KOPT-K1 (cell line): ENCODE measurements at regions not wholly inside any gene's neighbourhood (a gene's known extent, or its start where the extent isn't known, plus 50 kb on each side); places are given as distances from the start of the nearest gene placed in this dataset.

ENCODE experiments used
- H3K27ac ChIP-seq: fragments of 200-600 bp; sonication (generic); 2 replicates; pipeline ENCODE4 v1.5.1; 2016; ENCODE audit warnings: antibody characterized with exemption, mild to moderate bottlenecking, low read depth, low read length; ENCODE audit not compliant: poor library complexity, severe bottlenecking
- H3K36me3 ChIP-seq: fragments of 200-600 bp; sonication (generic); 2 replicates; pipeline ENCODE4 v1.5.1; 2017; ENCODE audit warnings: antibody characterized with exemption, mild to moderate bottlenecking, low read length, moderate library complexity; ENCODE audit not compliant: insufficient read depth
- H3K9me3 ChIP-seq: fragments of 200-600 bp; sonication (generic); 2 replicates; pipeline ENCODE4 v1.5.1; 2017; ENCODE audit warnings: antibody characterized with exemption, low read length, mild to moderate bottlenecking; ENCODE audit not compliant: insufficient read depth, poor library complexity, severe bottlenecking

DNA sequence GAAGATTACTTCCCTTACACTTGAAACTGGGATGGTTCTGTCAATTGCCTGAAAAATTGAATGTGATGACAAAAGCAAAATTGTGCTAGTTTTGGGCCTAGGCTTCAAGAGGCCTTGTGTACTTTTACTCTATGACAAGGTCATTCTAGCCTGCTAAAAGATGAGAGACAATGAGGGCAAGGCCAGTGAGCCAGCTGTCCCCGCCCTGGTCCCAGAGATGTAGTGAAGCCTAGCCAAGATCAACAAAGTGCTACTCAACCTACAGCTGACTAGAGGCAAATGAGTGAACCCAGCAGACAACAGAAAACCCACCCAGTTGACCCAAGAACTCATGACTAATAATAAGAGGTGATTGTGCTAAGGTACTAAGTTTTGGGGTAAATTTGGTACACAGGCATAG lies 248.7 kb downstream of the IL15 start:
- Histone ChIP-seq H3K27ac (no peak overlapping the region), H3K9me3 (peaks cover 4% of the 10 kb centered on the region), H3K36me3 (no peaks in the 10 kb centered on the region)

- H3K27ac ChIP-seq = no peak overlapping the region
- peaks cover 4% of the 10 kb centered on the region for H3K9me3 ChIP-seq
- H3K36me3 ChIP-seq = no peaks in the 10 kb centered on the region
Observed at GRCh38 chr4:141890279-141890678, 253.9 kb downstream of the IL15 start.

- H3K36me3 ChIP-seq = no peaks in the 10 kb centered on the region
- H3K9me3 ChIP-seq = peaks cover 11% of the 10 kb centered on the region
- no peak overlapping the region for H3K27ac ChIP-seq
Observed at GRCh38 chr4:141891260-141892120, 255.1 kb downstream of the IL15 start.

GRCh38 chr4:141896687-141897086 lies 260.3 kb downstream of the IL15 start:
- H3K9me3 ChIP-seq = peaks cover 9% of the 10 kb centered on the region
- H3K27ac ChIP-seq = no peak overlapping the region
- H3K36me3 ChIP-seq = no peaks in the 10 kb centered on the region

DNA sequence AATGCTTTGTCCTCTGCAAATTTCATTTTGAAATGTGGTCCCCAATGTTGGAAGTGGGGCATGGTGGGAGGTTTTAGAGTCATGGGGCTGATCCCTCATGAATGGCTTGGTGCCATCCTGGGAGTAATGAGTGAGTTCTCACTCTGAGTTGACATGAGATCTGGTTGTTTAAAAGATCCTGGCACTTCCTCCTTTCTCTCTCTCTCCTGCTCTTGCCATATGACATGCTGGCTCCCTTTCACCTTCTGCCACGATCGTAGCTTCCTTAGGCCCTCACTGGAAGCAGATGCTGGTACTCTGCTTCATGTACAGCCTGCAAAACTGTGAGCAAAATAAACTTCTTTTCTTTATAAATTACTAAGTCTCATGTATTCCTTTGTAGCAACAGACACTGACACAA lies 262.0 kb downstream of the IL15 start:
- peaks cover 17% of the 10 kb centered on the region for H3K9me3 ChIP-seq

DNA sequence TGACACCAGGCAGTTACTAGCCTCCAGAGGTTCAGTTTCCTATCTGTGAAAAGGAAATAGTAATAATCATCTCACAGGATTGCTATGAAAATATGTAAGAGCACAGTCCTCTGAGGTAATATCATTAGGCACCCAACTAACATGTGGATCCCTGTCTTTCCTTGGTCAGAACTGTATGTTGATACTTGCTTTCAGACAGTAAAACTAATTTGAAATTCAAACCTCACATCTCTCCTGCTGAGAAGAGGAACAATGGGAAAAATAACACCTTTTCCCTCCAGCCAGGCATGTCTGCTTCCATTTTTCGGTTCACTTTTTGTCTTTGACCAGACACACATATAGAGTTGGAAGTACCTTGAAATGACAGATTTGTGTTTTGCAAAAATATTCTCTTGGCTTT lies 262.7 kb downstream of the IL15 start:
- no peaks in the 10 kb centered on the region for H3K36me3 ChIP-seq
- peak overlapping the region; percentile 27 for H3K27ac ChIP-seq
- peaks cover 17% of the 10 kb centered on the region for H3K9me3 ChIP-seq

More for the DNA sequence above, 262.0 kb downstream of the IL15 start:
- H3K27ac ChIP-seq = peak overlapping the region; percentile 27
- H3K36me3 ChIP-seq = no peaks in the 10 kb centered on the region

- Histone ChIP-seq H3K36me3 (no peaks in the 10 kb centered on the region), H3K27ac (peak overlapping the region; percentile 27), H3K9me3 (peaks cover 17% of the 10 kb centered on the region)
Observed at GRCh38 chr4:141899541-141899940, 263.2 kb downstream of the IL15 start.

- H3K27ac ChIP-seq = peak overlapping the region; percentile 64
- no peaks in the 10 kb centered on the region for H3K36me3 ChIP-seq
- H3K9me3 ChIP-seq = peaks cover 20% of the 10 kb centered on the region
Observed at GRCh38 chr4:141900856-141901255, 264.5 kb downstream of the IL15 start.

GRCh38 chr4:141905751-141906150 lies 269.4 kb downstream of the IL15 start:
- Histone ChIP-seq H3K27ac (no peak overlapping the region), H3K36me3 (no peaks in the 10 kb centered on the region), H3K9me3 (peaks cover 15% of the 10 kb centered on the region)

GRCh38 chr4:141909541-141909940 lies 273.2 kb downstream of the IL15 start:
- H3K9me3 ChIP-seq = peaks cover 15% of the 10 kb centered on the region
- H3K27ac ChIP-seq = no peak overlapping the region
- H3K36me3 ChIP-seq = no peaks in the 10 kb centered on the region

GRCh38 chr4:141912831-141913230 lies 276.4 kb downstream of the IL15 start:
- H3K27ac ChIP-seq = peak overlapping the region; percentile 87
- peaks cover 10% of the 10 kb centered on the region for H3K9me3 ChIP-seq
- H3K36me3 ChIP-seq = no peaks in the 10 kb centered on the region

- H3K9me3 ChIP-seq = peaks cover 10% of the 10 kb centered on the region
- H3K36me3 ChIP-seq = no peaks in the 10 kb centered on the region
- H3K27ac ChIP-seq = peak overlapping the region; percentile 87
Observed at GRCh38 chr4:141913928-141914327, 277.5 kb downstream of the IL15 start.

DNA sequence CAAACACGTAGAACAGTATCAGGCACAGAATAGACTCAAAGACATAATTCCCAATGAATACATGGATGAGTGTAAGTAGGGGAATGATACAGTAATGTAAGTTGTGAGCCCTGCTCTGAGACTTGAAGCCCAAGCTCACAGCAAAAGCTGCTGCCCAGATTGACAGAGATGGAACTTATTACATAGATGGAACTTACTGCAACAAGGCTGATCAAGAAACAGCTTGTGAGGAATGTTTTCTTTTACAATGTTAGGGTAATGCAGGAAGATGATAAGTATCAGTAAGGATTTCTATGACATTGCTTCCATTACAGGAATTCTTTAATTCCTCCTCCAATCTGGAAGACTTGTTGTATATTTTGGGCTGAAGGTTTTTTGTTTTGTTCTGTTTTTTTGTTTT lies 278.4 kb downstream of the IL15 start:
- Histone ChIP-seq H3K27ac (peak overlapping the region; percentile 87), H3K9me3 (peaks cover 10% of the 10 kb centered on the region), H3K36me3 (no peaks in the 10 kb centered on the region)

- Histone ChIP-seq H3K27ac (no peak overlapping the region), H3K36me3 (no peaks in the 10 kb centered on the region), H3K9me3 (no peaks in the 10 kb centered on the region)
Observed at GRCh38 chr4:141919649-141920048, 283.3 kb downstream of the IL15 start.

DNA sequence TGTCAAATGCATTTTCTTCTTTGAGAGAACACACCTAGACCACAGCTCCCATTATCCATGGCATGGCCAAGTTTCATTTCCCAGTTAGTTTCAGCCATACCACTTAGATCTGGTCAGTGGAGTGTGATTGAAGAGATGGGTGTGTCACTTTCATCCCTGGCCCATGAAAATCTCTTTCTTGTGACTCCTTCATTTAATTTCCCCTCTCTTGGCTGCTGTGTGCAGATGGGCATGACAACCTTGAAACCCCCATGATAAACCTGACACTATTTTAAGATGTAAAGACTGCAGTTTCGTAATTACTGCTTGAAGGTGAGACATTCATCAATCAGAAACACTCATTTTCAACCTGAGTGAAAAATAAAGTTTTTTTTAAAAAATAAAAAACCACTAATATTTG lies 284.9 kb downstream of the IL15 start:
- no peak overlapping the region for H3K27ac ChIP-seq
- H3K9me3 ChIP-seq = no peaks in the 10 kb centered on the region
- H3K36me3 ChIP-seq = no peaks in the 10 kb centered on the region

DNA sequence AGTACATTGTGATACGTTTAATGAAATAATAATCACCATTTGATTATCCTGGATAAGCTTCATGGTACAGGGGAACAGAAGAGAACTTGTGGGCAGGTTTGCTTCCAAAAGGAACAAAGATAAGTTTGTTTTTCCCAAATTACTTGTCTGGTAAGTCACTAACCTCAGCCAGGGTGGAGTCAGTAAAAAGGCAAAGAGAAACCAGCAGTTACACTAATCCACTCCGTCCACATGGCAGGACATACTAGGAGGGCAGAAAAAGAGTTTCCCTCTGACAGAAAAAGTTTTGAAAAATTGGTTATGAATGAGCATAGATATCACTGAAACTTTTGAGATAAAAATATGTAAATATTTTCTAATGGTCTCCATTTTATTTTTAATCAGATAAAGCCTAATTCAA lies 285.9 kb downstream of the IL15 start:
- H3K27ac ChIP-seq = no peak overlapping the region
- no peaks in the 10 kb centered on the region for H3K9me3 ChIP-seq
- no peaks in the 10 kb centered on the region for H3K36me3 ChIP-seq
